RWPE1 (cell line): ENCODE measurements at regions not wholly inside any gene's neighbourhood (a gene's known extent, or its start where the extent isn't known, plus 50 kb on each side); places are given as distances from the start of the nearest gene placed in this dataset.

ENCODE experiments used
- CTCF ChIA-PET: fragments of 350-600 bp; sonication (Branson Sonifier 250); formaldehyde crosslinking; extraction: SDS; loops from one replicate; lab custom pipeline; 2021; lab: Yijun Ruan, JAX
- POLR2A ChIA-PET: fragments of 400-600 bp; formaldehyde crosslinking; extraction: SDS; loops from one replicate; lab custom pipeline; 2020; ENCODE audit warnings: antibody characterized with exemption; ENCODE audit not compliant: low non-redundant PET; lab: Yijun Ruan, JAX
- DNase-seq: peaks from one replicate; pipeline ENCODE4 v3.0.0; 2012; ENCODE audit warnings: low spot score
- H3K27ac ChIP-seq: fragments of 450-650 bp; 2 replicates; pipeline ENCODE4 v1.5.1; 2017
- CTCF ChIP-seq: fragments of 450-650 bp; conservative IDR thresholded peaks from 2 replicates; pipeline ENCODE4 v1.5.1; 2017; ENCODE audit warnings: low read depth, mild to moderate bottlenecking

- no peak for DNase-seq
- CTCF ChIA-PET = no interaction called here
- TF ChIP-seq CTCF = no peak
- POLR2A ChIA-PET = no interaction called here
- H3K27ac ChIP-seq = no peak overlapping the region
Observed at GRCh38 chr5:73388740-73389139, 59.8 kb downstream of the FOXD1 start.

GRCh38 chr5:73388306-73388684, 60.3 kb downstream of the FOXD1 start:
- POLR2A ChIA-PET = interaction anchor here (0.5 kb wide), 1 partner anchor 30 kb away, joined by 3 read pairs; no protein-coding TSS in a partner anchor
- DNase-seq = no peak
- H3K27ac ChIP-seq = no peak overlapping the region
- CTCF ChIA-PET = interaction anchor here (1.4 kb wide), 1 partner anchor 16 kb away, joined by 3 read pairs; no protein-coding TSS in a partner anchor
- no peak for TF ChIP-seq CTCF

- TF ChIP-seq CTCF = no peak
- no peak for DNase-seq
- POLR2A ChIA-PET = interaction anchor here (0.5 kb wide), 1 partner anchor 31 kb away, joined by 3 read pairs; no protein-coding TSS in a partner anchor
- CTCF ChIA-PET = interaction anchor here (0.6 to 1.4 kb wide), 2 partner anchors 17 to 171 kb away, joined by 3 read pairs; no protein-coding TSS in a partner anchor
- H3K27ac ChIP-seq = no peak overlapping the region
Observed at GRCh38 chr5:73387601-73388305, 60.8 kb downstream of the FOXD1 start.

GRCh38 chr5:73387149-73387591, 61.4 kb downstream of the FOXD1 start:
- CTCF ChIA-PET = interaction anchor here (0.5 to 1.4 kb wide), 4 partner anchors 12 to 255 kb away, joined by 3 to 5 read pairs (median 4); no protein-coding TSS in a partner anchor
- no peak for DNase-seq
- no peak for TF ChIP-seq CTCF
- POLR2A ChIA-PET = no interaction called here
- H3K27ac ChIP-seq = no peak overlapping the region

- DNase-seq = no peak
- CTCF ChIA-PET = interaction anchor here (0.6 to 1.3 kb wide), 2 partner anchors 102 to 168 kb away, joined by 4 read pairs; no protein-coding TSS in a partner anchor
- H3K27ac ChIP-seq = no peak overlapping the region
- no peak for TF ChIP-seq CTCF
- POLR2A ChIA-PET = no interaction called here
Observed at GRCh38 chr5:73384861-73385260, 63.7 kb downstream of the FOXD1 start.

GRCh38 chr5:73382401-73382740, 66.2 kb downstream of the FOXD1 start:
- ChIA-PET POLR2A (no interaction called here), CTCF (interaction anchor here (1.0 kb wide), 1 partner anchor 17 kb away, joined by 4 read pairs; no protein-coding TSS in a partner anchor)
- TF ChIP-seq CTCF = no peak
- DNase-seq = no peak
- H3K27ac ChIP-seq = no peak overlapping the region
